ENCODE measurements at regions not wholly inside any gene's neighbourhood (a gene's known extent, or its start where the extent isn't known, plus 50 kb on each side); places are given as distances from the start of the nearest gene placed in this dataset.

GRCh38 chr6:48606618-48607017 is 495.6 kb upstream of the PTCHD4 start:
- no peak for TF ChIP-seq CTCF (IDR thresholded peaks at IDR 0.05)
- no peak for TF ChIP-seq ZFX (IDR thresholded peaks at IDR 0.05; ENCODE audit: borderline replicate concordance)
